OCI-LY3 (cell line): ENCODE measurements at regions not wholly inside any gene's neighbourhood (a gene's known extent, or its start where the extent isn't known, plus 50 kb on each side); places are given as distances from the start of the nearest gene placed in this dataset.

Source experiments
- H2AFZ ChIP-seq: fragments of 200-600, 300-600 bp; shearing (Covaris generic); 2 replicates; pipeline ENCODE4 v1.6.0; 2014; ENCODE audit warnings: antibody characterized with exemption, low read depth, low read length
- H3K27ac ChIP-seq: fragments of 200-600, 300-600 bp; sonication (generic); 2 replicates; pipeline ENCODE4 v1.5.1; 2014; ENCODE audit warnings: mild to moderate bottlenecking, low read length, moderate library complexity, mixed read lengths
- H3K27me3 ChIP-seq: fragments of 200-600, 300-600 bp; sonication (generic); 2 replicates; pipeline ENCODE4 v1.6.1; 2014; ENCODE audit warnings: low read depth, low read length, mixed read lengths
- H3K36me3 ChIP-seq: fragments of 200-600, 300-600 bp; sonication (generic); replicated peaks from 2 replicates; pipeline ENCODE3; 2014; ENCODE audit warnings: low read depth, low read length, mixed read lengths
- H3K4me1 ChIP-seq: fragments of 300-600, 200-600 bp; sonication (generic); 2 replicates; pipeline ENCODE4 v1.6.1; 2014; ENCODE audit warnings: low read length, mixed read lengths
- H3K4me2 ChIP-seq: fragments of 200-600, 300-600 bp; sonication (generic); 2 replicates; pipeline ENCODE4 v1.6.1; 2014; ENCODE audit warnings: low read length, mixed read lengths
- H3K4me3 ChIP-seq: fragments of 300-600, 200-600 bp; sonication (generic); 2 replicates; pipeline ENCODE4 v1.5.1; 2014; ENCODE audit warnings: antibody characterized with exemption, mild to moderate bottlenecking, low read length, moderate library complexity
- H3K79me2 ChIP-seq: fragments of 300-600, 200-600 bp; shearing (Covaris generic); 2 replicates; pipeline ENCODE4 v1.6.1; 2014; ENCODE audit warnings: mild to moderate bottlenecking, low read length, mixed read lengths
- H3K9ac ChIP-seq: fragments of 300-600, 200-600 bp; shearing (Covaris generic); 2 replicates; pipeline ENCODE4 v1.6.0; 2014; ENCODE audit warnings: mild to moderate bottlenecking, low read length, moderate library complexity
- H3K9me3 ChIP-seq: fragments of 200-600, 300-600 bp; shearing (Covaris generic); 2 replicates; pipeline ENCODE4 v1.6.1; 2014; ENCODE audit warnings: low read length, mixed read lengths; ENCODE audit not compliant: insufficient read depth
- H4K20me1 ChIP-seq: fragments of 200-600, 300-600 bp; sonication (generic); 2 replicates; pipeline ENCODE4 v1.6.1; 2016; ENCODE audit warnings: low read length, mixed read lengths; ENCODE audit not compliant: insufficient read depth
- CTCF ChIP-seq: fragments of 200-600, 300-600 bp; sonication (generic); IDR thresholded peaks from 2 replicates; pipeline ENCODE4 v1.5.1; 2014; ENCODE audit warnings: antibody characterized with exemption, low read length, low read depth
- EZH2phosphoT487 ChIP-seq: fragments of 200-600 bp; shearing (Covaris generic); IDR thresholded peaks from 2 replicates; pipeline ENCODE4 v1.6.1; 2018; ENCODE audit warnings: antibody characterized with exemption, mixed run types, low read depth

- no peak for TF ChIP-seq EZH2phosphoT487
- TF ChIP-seq CTCF = no peak
- Histone ChIP-seq H3K36me3 (no peaks in the 10 kb centered on the region), H3K4me2 (peak overlapping the region; percentile 90), H3K9ac (peak overlapping the region; percentile 88), H3K27ac (peak overlapping the region; percentile 96), H4K20me1 (no peaks in the 10 kb centered on the region), H2AFZ (no peak overlapping the region), H3K9me3 (no peaks in the 10 kb centered on the region), H3K4me1 (peaks cover 95% of the 10 kb centered on the region), H3K4me3 (peak overlapping the region; percentile 69; the same call in 1 of the 2 replicates), H3K27me3 (no peaks in the 10 kb centered on the region), H3K79me2 (no peaks in the 10 kb centered on the region)
Observed at GRCh38 chr15:60126200-60126599, 122.1 kb downstream of the FOXB1 start.

GRCh38 chr15:60126661-60127060, 122.5 kb downstream of the FOXB1 start:
- Histone ChIP-seq H3K79me2 (no peaks in the 10 kb centered on the region), H3K27me3 (no peaks in the 10 kb centered on the region), H3K9ac (peak overlapping the region; percentile 88), H2AFZ (no peak overlapping the region), H3K27ac (peak overlapping the region; percentile 96), H3K4me2 (peak overlapping the region; percentile 90), H4K20me1 (no peaks in the 10 kb centered on the region), H3K36me3 (no peaks in the 10 kb centered on the region), H3K9me3 (no peaks in the 10 kb centered on the region), H3K4me1 (peaks cover 95% of the 10 kb centered on the region), H3K4me3 (peak overlapping the region; percentile 69)
- TF ChIP-seq EZH2phosphoT487 = no peak

GRCh38 chr15:60128000-60128376, 123.9 kb downstream of the FOXB1 start:
- no peak for TF ChIP-seq EZH2phosphoT487
- no peak for TF ChIP-seq CTCF
- Histone ChIP-seq H3K27ac (peak overlapping the region; percentile 96), H3K9me3 (no peaks in the 10 kb centered on the region), H4K20me1 (no peaks in the 10 kb centered on the region), H3K4me3 (peak overlapping the region; percentile 69), H2AFZ (no peak overlapping the region), H3K79me2 (no peaks in the 10 kb centered on the region), H3K4me1 (peaks cover 85% of the 10 kb centered on the region), H3K4me2 (peak overlapping the region; percentile 90), H3K36me3 (no peaks in the 10 kb centered on the region), H3K27me3 (no peaks in the 10 kb centered on the region), H3K9ac (peak overlapping the region; percentile 88)

GRCh38 chr15:60128710-60129109, 124.6 kb downstream of the FOXB1 start:
- H3K79me2 ChIP-seq = no peaks in the 10 kb centered on the region
- no peak for TF ChIP-seq CTCF
- TF ChIP-seq EZH2phosphoT487 = no peak
- H3K36me3 ChIP-seq = no peaks in the 10 kb centered on the region
- H3K4me3 ChIP-seq = no peak overlapping the region
- no peaks in the 10 kb centered on the region for H4K20me1 ChIP-seq
- peak overlapping the region; percentile 32 for H3K4me2 ChIP-seq
- H3K27ac ChIP-seq = peak overlapping the region; percentile 96
- H3K4me1 ChIP-seq = peaks cover 79% of the 10 kb centered on the region
- peak overlapping the region; percentile 5; the same call in 1 of the 2 replicates for H2AFZ ChIP-seq
- no peaks in the 10 kb centered on the region for H3K9me3 ChIP-seq
- peak overlapping the region; percentile 88; the same call in 1 of the 2 replicates for H3K9ac ChIP-seq
- no peaks in the 10 kb centered on the region for H3K27me3 ChIP-seq
